GM21367 (cell line): ENCODE measurements at regions not wholly inside any gene's neighbourhood (a gene's known extent, or its start where the extent isn't known, plus 50 kb on each side); places are given as distances from the start of the nearest gene placed in this dataset.

Experiments used
- ATAC-seq: cut with Tn5 transposase; IDR thresholded peaks from one replicate; pipeline ENCODE4 v1.9.1; 2021; ENCODE audit not compliant: unreplicated experiment

- ATAC-seq = no peak
These were observed 1543.0 kb downstream of the OTOL1 start for GRCh38 chr3:163039636-163040035.

- no peak for ATAC-seq
These were observed 1546.5 kb downstream of the OTOL1 start for GRCh38 chr3:163043074-163043473.

- ATAC-seq = no peak
These were observed 1549.3 kb downstream of the OTOL1 start for GRCh38 chr3:163045945-163046344.

- ATAC-seq = no peak
These were observed 1552.3 kb downstream of the OTOL1 start for GRCh38 chr3:163048881-163049280.

- ATAC-seq = no peak
These were observed 1560.4 kb downstream of the OTOL1 start for GRCh38 chr3:163056874-163057497.

GRCh38 chr3:163058031-163058854 lies 1561.6 kb downstream of the OTOL1 start:
- ATAC-seq = no peak

- no peak for ATAC-seq
These were observed 1575.1 kb downstream of the OTOL1 start for GRCh38 chr3:163071713-163072112.
